Psoas muscle (tissue), 7 donors: ENCODE measurements at regions not wholly inside any gene's neighbourhood (a gene's known extent, or its start where the extent isn't known, plus 50 kb on each side); places are given as distances from the start of the nearest gene placed in this dataset.

Source experiments
- ATAC-seq, 4 donors: fragments of 200-7000 bp; cut with Tn5 transposase; one replicate each; pipeline ENCODE4 v1.9.1; 2020; ENCODE audit warnings: moderate library complexity in 3 of 4, mild to moderate bottlenecking in 2 of 4
- DNase-seq, 2 donors: peaks; one replicate each; pipeline ENCODE4 v3.0.0-alpha.2; 2020
- H3K27ac ChIP-seq: fragments of 200-600 bp; one replicate; pipeline ENCODE4 v1.8.0; 2022
- H3K27me3 ChIP-seq, 3 donors: fragments of 200-600 bp in 1 of 3; one replicate each; pipeline versions ENCODE4 v1.6.1 to v1.8.0; 2013 to 2022; ENCODE audit warnings: low read length in 2 of 3, mild to moderate bottlenecking in 2 of 3, moderate library complexity in 1 of 3; ENCODE audit not compliant: insufficient read depth in 3 of 3
- H3K36me3 ChIP-seq, 2 donors: fragments of 200-600 bp in 1 of 2; one replicate each; pipeline versions ENCODE4 v1.6.1 to v1.8.0; 2013 to 2022; ENCODE audit warnings: low read depth in 1 of 2, mild to moderate bottlenecking in 1 of 2, moderate library complexity in 1 of 2; ENCODE audit not compliant: insufficient read depth in 1 of 2
- H3K4me1 ChIP-seq: fragments of 200-600 bp; one replicate; pipeline ENCODE4 v1.8.0; 2022
- H3K4me3 ChIP-seq: fragments of 200-600 bp; one replicate; pipeline ENCODE4 v1.8.0; 2022; ENCODE audit warnings: mild to moderate bottlenecking
- H3K9me3 ChIP-seq: fragments of 200-600 bp; one replicate; pipeline ENCODE4 v1.8.0; 2022
- WGBS, 3 donors: extraction: QIAGEN DNeasy Blood & Tissue Kit; methylation state at CpG; one replicate each; pipeline versions ENCODE4 v1.1.6 to v1.1.7; 2013; 5-methylcytosine and 5-hydroxymethylcytosine counted together
- intact Hi-C, 2 donors: fragments of 100-400 bp; cut with DNase I; formaldehyde crosslinking; loops; one replicate each; pipeline versions ENCODE4 v1.11.0 to v1.14.2; 2022
- TF ChIP-seq, protein P1 (sequence below): fragments of 200-600 bp; IDR thresholded peaks from one replicate; pipeline ENCODE4 v1.8.0; 2022; ENCODE audit warnings: antibody characterized with exemption
- donor health status: healthy with polysubstance abuse.
- donor health status: DM: no; HTN: no; CAD: no; lungs with moderate emphysema.
- donor health status: Bipolar disorder and iron deficiency.
- donor health status: healthy.
- donor health status: DM: yes; HTN: yes; CAD: no.
- donor health status: DM: no; HTN: no; CAD: no.
- donor health status: DM: yes; HTN: yes; CAD: no.

DNA sequence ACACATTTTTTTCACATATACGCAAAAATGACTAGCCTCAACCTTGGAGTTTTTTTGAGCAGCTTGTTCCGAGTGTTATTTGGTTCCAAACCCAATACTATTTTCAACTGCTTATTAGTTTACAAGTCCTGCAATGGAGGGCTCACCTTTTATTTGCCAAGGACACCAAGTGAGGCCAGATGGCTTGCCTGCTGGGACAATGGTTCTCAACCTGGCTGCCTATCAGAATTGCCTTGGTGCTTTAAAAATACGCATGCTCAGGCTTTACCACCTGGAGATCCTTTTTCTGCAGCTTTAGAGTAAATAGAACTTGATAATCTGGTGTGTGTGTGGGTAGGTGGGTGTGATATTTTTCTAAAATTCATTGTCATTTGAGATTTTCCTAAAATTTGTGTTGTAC, 276.8 kb downstream of the MTERF1 start:
- no peak overlapping the region for H3K4me3 ChIP-seq
- WGBS, 3 donors = 76 to 83% (median 81%) methylated on average over 3 of the region's 3 CpGs
- intact Hi-C loops = no loop called here
- no peaks in the 10 kb centered on the region for H3K9me3 ChIP-seq
- H3K27me3 ChIP-seq = no peaks in the 10 kb centered on the region
- no peak overlapping the region for H3K27ac ChIP-seq
- no peaks in the 10 kb centered on the region for H3K36me3 ChIP-seq
- TF ChIP-seq, protein P1, sequence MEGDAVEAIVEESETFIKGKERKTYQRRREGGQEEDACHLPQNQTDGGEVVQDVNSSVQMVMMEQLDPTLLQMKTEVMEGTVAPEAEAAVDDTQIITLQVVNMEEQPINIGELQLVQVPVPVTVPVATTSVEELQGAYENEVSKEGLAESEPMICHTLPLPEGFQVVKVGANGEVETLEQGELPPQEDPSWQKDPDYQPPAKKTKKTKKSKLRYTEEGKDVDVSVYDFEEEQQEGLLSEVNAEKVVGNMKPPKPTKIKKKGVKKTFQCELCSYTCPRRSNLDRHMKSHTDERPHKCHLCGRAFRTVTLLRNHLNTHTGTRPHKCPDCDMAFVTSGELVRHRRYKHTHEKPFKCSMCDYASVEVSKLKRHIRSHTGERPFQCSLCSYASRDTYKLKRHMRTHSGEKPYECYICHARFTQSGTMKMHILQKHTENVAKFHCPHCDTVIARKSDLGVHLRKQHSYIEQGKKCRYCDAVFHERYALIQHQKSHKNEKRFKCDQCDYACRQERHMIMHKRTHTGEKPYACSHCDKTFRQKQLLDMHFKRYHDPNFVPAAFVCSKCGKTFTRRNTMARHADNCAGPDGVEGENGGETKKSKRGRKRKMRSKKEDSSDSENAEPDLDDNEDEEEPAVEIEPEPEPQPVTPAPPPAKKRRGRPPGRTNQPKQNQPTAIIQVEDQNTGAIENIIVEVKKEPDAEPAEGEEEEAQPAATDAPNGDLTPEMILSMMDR = no peak
- no peaks in the 10 kb centered on the region for H3K4me1 ChIP-seq
- DNase-seq (no peak), ATAC-seq (no peak)

GRCh38 chr7:91608606-91609005, 271.9 kb downstream of the MTERF1 start:
- intact Hi-C loops = no loop called here
- Histone ChIP-seq H3K4me3 (no peak overlapping the region), H3K9me3 (no peaks in the 10 kb centered on the region), H3K36me3 (no peaks in the 10 kb centered on the region), H3K27ac (no peak overlapping the region), H3K4me1 (no peaks in the 10 kb centered on the region), H3K27me3 (no peaks in the 10 kb centered on the region)
- TF ChIP-seq, protein P1 = no peak
- ATAC-seq = no peak
- WGBS, 3 donors = 79 to 84% (median 83%) methylated on average over 2 of the region's 2 CpGs
- DNase-seq = no peak

GRCh38 chr7:91609525-91609924, 271.0 kb downstream of the MTERF1 start:
- Histone ChIP-seq H3K4me1 (no peaks in the 10 kb centered on the region), H3K27me3 (no peaks in the 10 kb centered on the region), H3K36me3 (no peaks in the 10 kb centered on the region), H3K4me3 (no peak overlapping the region), H3K27ac (no peak overlapping the region), H3K9me3 (no peaks in the 10 kb centered on the region)
- TF ChIP-seq, protein P1 = no peak
- ATAC-seq (no peak), DNase-seq (no peak)
- intact Hi-C loops = no loop called here

- TF ChIP-seq, protein P1 = no peak
- no peak overlapping the region for H3K4me3 ChIP-seq
- WGBS, 3 donors = 64 to 68% (median 65%) methylated on average over 4 of the region's 4 CpGs
- intact Hi-C loops = no loop called here
- no peaks in the 10 kb centered on the region for H3K27me3 ChIP-seq
- no peaks in the 10 kb centered on the region for H3K36me3 ChIP-seq
- no peak overlapping the region for H3K27ac ChIP-seq
- no peaks in the 10 kb centered on the region for H3K4me1 ChIP-seq
- no peaks in the 10 kb centered on the region for H3K9me3 ChIP-seq
- no peak for ATAC-seq
- DNase-seq = no peak
These were observed 266.1 kb downstream of the MTERF1 start for GRCh38 chr7:91614431-91614830.
